ENCODE measurements at regions not wholly inside any gene's neighbourhood (a gene's known extent, or its start where the extent isn't known, plus 50 kb on each side); places are given as distances from the start of the nearest gene placed in this dataset.
"Not testable (repeated sequence)": the region's sequence is repeated elsewhere in the genome, so short reads cannot be mapped to it uniquely, and the experiment has no call there.

GRCh38 chr13:89407357-89407756 is 1736.2 kb downstream of the SLITRK5 start:
- no peak overlapping the region for H3K4me3 ChIP-seq
- intact Hi-C loops (cut with DNase I): no loop called here
- H3K9me3 ChIP-seq: no peaks in the 10 kb centered on the region
- H3K36me3 ChIP-seq: no peaks in the 10 kb centered on the region
- no peak for TF ChIP-seq POLR2A (IDR thresholded peaks at IDR 0.05)
- no peak for TF ChIP-seq CTCF (IDR thresholded peaks at IDR 0.05)
- no peak for TF ChIP-seq EP300 (IDR thresholded peaks at IDR 0.05)
- H3K4me1 ChIP-seq (ENCODE audit: insufficient read depth): no peaks in the 10 kb centered on the region
- 56 to 58% (median 58%) methylated on average over 4 of the region's 4 CpGs for WGBS, 3 donors
- no peak for DNase-seq
- H3K27ac ChIP-seq: no peak overlapping the region
- H3K27me3 ChIP-seq: no peaks in the 10 kb centered on the region

GRCh38 chr13:89432997-89433396 is 1761.8 kb downstream of the SLITRK5 start:
- no peak for DNase-seq
- Histone ChIP-seq H3K9me3 (no peaks in the 10 kb centered on the region), H3K27ac (no peak overlapping the region), H3K4me3 (no peak overlapping the region), H3K27me3 (peaks cover 3% of the 10 kb centered on the region), H3K4me1 (ENCODE audit: insufficient read depth) (no peaks in the 10 kb centered on the region), H3K36me3 (no peaks in the 10 kb centered on the region)
- 45 to 64% (median 60%) methylated on average over 2 of the region's 2 CpGs for WGBS, 3 donors
- TF ChIP-seq EP300 (IDR thresholded peaks at IDR 0.05) (no peak), POLR2A (IDR thresholded peaks at IDR 0.05) (no peak), CTCF (IDR thresholded peaks at IDR 0.05) (no peak)
- intact Hi-C loops (cut with DNase I): no loop called here

- intact Hi-C loops (cut with DNase I); H3K4me3 ChIP-seq; H3K27ac ChIP-seq; H3K36me3 ChIP-seq; DNase-seq; H3K9me3 ChIP-seq; H3K27me3 ChIP-seq; H3K4me1 ChIP-seq (ENCODE audit: insufficient read depth): not testable (repeated sequence)
- 89 to 92% (median 92%) methylated on average over 4 of the region's 4 CpGs for WGBS, 3 donors
Measured at GRCh38 chr13:89434624-89435023, 1763.5 kb downstream of the SLITRK5 start.

GRCh38 chr13:89454681-89455080 is 1783.5 kb downstream of the SLITRK5 start:
- 7 to 9% (median 9%) methylated on average over 2 of the region's 2 CpGs for WGBS, 3 donors
- TF ChIP-seq CTCF (IDR thresholded peaks at IDR 0.05) (no peak), EP300 (IDR thresholded peaks at IDR 0.05) (no peak), POLR2A (IDR thresholded peaks at IDR 0.05) (no peak)
- DNase-seq: no peak
- no peaks in the 10 kb centered on the region for H3K4me1 ChIP-seq (ENCODE audit: insufficient read depth)
- intact Hi-C loops (cut with DNase I): no loop called here
- no peaks in the 10 kb centered on the region for H3K36me3 ChIP-seq
- H3K27me3 ChIP-seq: no peaks in the 10 kb centered on the region
- H3K4me3 ChIP-seq: no peak overlapping the region
- no peaks in the 10 kb centered on the region for H3K9me3 ChIP-seq
- no peak overlapping the region for H3K27ac ChIP-seq

GRCh38 chr13:89455225-89455624 is 1784.1 kb downstream of the SLITRK5 start:
- no peak for TF ChIP-seq POLR2A (IDR thresholded peaks at IDR 0.05)
- Histone ChIP-seq H3K9me3 (no peaks in the 10 kb centered on the region), H3K36me3 (no peaks in the 10 kb centered on the region), H3K27ac (no peak overlapping the region), H3K4me1 (ENCODE audit: insufficient read depth) (no peaks in the 10 kb centered on the region), H3K4me3 (no peak overlapping the region), H3K27me3 (no peaks in the 10 kb centered on the region)
- intact Hi-C loops (cut with DNase I): no loop called here
- 55 to 71% (median 69%) methylated on average over 1 of the region's 1 CpG for WGBS, 3 donors
- DNase-seq: no peak

GRCh38 chr13:89455741-89456140 is 1784.6 kb downstream of the SLITRK5 start:
- no peak for DNase-seq
- Histone ChIP-seq H3K9me3 (no peaks in the 10 kb centered on the region), H3K36me3 (no peaks in the 10 kb centered on the region), H3K27ac (no peak overlapping the region), H3K4me1 (ENCODE audit: insufficient read depth) (no peaks in the 10 kb centered on the region), H3K4me3 (no peak overlapping the region), H3K27me3 (no peaks in the 10 kb centered on the region)
- 56 to 62% (median 60%) methylated on average over 2 of the region's 2 CpGs for WGBS, 3 donors
- no peak for TF ChIP-seq EP300 (IDR thresholded peaks at IDR 0.05)
- TF ChIP-seq CTCF (IDR thresholded peaks at IDR 0.05): no peak
- TF ChIP-seq POLR2A (IDR thresholded peaks at IDR 0.05): no peak
- intact Hi-C loops (cut with DNase I): no loop called here

Data from ovary (tissue), 7 donors.